Nephron (organoid): ENCODE measurements at regions not wholly inside any gene's neighbourhood (a gene's known extent, or its start where the extent isn't known, plus 50 kb on each side); places are given as distances from the start of the nearest gene placed in this dataset.
A peak's percentile ranks its signal among the peaks of the same experiment; 100 is the strongest.

ENCODE experiments used
- H3K27ac Mint-ChIP-seq, 3 experiments: 2 replicates each; pipeline ENCODE4 v1.8.0; 2020; ENCODE audit warnings: mixed read lengths in 3 of 3, mild to moderate bottlenecking in 2 of 3, moderate library complexity in 1 of 3
- H3K27me3 Mint-ChIP-seq: 2 replicates; pipeline ENCODE4 v1.8.0; 2021; ENCODE audit warnings: low read depth, mild to moderate bottlenecking, moderate library complexity, mixed read lengths
- H3K36me3 Mint-ChIP-seq: 2 replicates; pipeline ENCODE4 v1.8.0; 2020; ENCODE audit warnings: low read depth, mixed read lengths
- H3K4me1 Mint-ChIP-seq: 2 replicates; pipeline ENCODE4 v1.8.0; 2020; ENCODE audit warnings: mixed read lengths
- H3K4me3 Mint-ChIP-seq, 3 experiments: 2 replicates each; pipeline ENCODE4 v1.8.0; 2020; ENCODE audit warnings: mild to moderate bottlenecking in 3 of 3, mixed read lengths in 3 of 3, moderate library complexity in 2 of 3
- H3K9me3 Mint-ChIP-seq: 2 replicates; pipeline ENCODE4 v1.8.0; 2020; ENCODE audit warnings: mixed read lengths
- TF ChIP-seq, protein P1 (sequence below), 3 experiments: fragments of 200-600 bp; sonication (generic); IDR thresholded peaks; one replicate each; pipeline ENCODE4 v1.5.0; 2021; ENCODE audit warnings: antibody characterized with exemption in 3 of 3; ENCODE audit not compliant: unreplicated experiment in 3 of 3

DNA sequence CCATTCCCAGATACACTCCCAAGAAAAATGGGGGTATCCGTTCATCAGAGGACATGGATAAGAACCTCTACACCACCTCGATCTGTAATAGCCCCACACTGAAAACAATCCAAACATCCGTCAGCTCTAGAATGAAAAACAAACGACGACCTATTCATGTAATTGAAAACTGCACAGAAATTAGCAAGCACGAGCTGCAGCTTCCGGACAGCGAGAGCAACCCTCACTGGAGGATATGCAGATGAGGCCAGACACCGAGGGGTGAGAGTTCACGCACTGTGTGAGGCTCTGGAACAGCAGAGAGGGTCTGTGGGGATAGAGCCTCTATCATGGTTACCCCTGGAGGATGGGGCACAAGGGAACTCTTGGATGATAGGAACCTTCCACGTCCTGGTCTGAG lies 143.9 kb upstream of the NCOR2 start:
- peaks cover 4% of the 10 kb centered on the region for H3K36me3 Mint-ChIP-seq
- peaks cover 8% of the 10 kb centered on the region for H3K9me3 Mint-ChIP-seq
- TF ChIP-seq, protein P1, sequence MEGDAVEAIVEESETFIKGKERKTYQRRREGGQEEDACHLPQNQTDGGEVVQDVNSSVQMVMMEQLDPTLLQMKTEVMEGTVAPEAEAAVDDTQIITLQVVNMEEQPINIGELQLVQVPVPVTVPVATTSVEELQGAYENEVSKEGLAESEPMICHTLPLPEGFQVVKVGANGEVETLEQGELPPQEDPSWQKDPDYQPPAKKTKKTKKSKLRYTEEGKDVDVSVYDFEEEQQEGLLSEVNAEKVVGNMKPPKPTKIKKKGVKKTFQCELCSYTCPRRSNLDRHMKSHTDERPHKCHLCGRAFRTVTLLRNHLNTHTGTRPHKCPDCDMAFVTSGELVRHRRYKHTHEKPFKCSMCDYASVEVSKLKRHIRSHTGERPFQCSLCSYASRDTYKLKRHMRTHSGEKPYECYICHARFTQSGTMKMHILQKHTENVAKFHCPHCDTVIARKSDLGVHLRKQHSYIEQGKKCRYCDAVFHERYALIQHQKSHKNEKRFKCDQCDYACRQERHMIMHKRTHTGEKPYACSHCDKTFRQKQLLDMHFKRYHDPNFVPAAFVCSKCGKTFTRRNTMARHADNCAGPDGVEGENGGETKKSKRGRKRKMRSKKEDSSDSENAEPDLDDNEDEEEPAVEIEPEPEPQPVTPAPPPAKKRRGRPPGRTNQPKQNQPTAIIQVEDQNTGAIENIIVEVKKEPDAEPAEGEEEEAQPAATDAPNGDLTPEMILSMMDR (IDR thresholded peaks at IDR 0.05; ENCODE audit: unreplicated experiment in 3 of 3): no peak
- peaks cover 18% of the 10 kb centered on the region for H3K27me3 Mint-ChIP-seq
- no peak overlapping the region for H3K4me3 Mint-ChIP-seq
- H3K4me1 Mint-ChIP-seq: peaks cover 44% of the 10 kb centered on the region
- peak overlapping the region; percentile 20 to 31 (median 31) for H3K27ac Mint-ChIP-seq

DNA sequence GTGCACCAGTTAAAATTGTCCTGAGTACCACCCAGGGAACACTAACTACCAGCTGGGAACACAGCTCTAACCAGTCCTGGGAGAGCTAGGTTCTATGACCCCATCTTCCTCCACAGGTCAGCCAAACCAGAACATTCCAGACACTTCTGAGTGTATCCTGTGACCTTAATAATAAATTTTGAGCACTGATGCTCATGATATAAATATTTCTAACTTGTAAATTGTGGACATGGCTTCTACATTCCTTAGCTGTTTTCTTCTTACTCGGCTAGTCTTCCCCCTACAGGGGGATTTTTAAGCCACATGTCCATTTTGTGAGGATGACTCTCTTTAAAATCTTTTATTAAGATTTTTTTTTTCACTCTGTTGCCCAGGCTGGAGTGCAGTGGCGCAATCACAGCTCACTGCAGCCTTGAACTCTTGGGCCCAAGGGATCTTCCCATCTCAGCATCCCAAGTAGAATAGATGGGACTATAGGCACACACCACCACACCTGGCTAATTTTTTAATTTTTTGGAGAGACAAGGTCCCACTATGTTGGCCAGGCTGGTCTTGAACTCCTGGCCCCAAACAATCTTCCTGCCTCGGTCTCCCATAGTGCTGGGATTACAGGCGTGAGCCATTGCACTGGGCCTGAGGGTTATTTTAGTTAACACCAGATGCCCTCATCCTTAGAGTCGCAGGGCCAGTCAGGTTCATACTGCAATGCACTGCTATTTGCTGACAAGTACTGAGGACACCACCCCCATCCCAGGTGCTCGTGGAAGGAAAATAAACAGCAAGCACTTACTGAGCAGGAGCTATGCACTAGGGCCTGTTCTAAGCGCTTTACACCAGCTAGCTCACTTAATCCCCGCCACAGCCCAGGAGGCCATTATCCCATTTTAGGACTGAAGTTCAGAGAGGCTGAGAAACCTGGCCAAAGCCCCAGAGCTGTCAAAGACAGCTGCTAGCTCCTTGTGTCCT lies 142.6 kb upstream of the NCOR2 start:
- H3K4me3 Mint-ChIP-seq: no peak overlapping the region
- H3K9me3 Mint-ChIP-seq: peaks cover 9% of the 10 kb centered on the region
- H3K27ac Mint-ChIP-seq: no peak overlapping the region
- TF ChIP-seq, protein P1 (IDR thresholded peaks at IDR 0.05; ENCODE audit: unreplicated experiment in 3 of 3): peak in 1 of 3 experiments; percentile 44
- H3K36me3 Mint-ChIP-seq: peaks cover 4% of the 10 kb centered on the region
- peaks cover 18% of the 10 kb centered on the region for H3K27me3 Mint-ChIP-seq
- H3K4me1 Mint-ChIP-seq: peaks cover 38% of the 10 kb centered on the region

DNA sequence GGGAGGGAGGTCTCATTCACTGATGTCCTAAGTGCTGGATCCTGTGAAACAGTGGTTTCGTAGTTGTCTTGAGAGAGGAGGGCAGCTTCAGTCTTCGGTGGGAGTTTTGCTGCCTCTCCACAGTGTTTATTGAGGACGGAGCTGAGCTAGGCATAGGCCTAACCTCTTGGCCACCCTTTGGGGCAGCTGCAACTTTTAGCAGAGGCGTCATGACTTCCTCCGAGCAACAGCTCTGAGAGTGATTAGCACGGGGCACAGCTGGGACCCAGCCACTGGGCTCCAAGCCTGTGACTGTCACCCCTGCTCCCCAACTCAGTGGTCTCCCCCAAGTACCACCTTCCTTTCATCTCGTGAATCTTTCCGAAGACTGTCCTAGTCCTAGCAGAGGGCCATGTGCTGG lies 139.9 kb upstream of the NCOR2 start:
- H3K4me1 Mint-ChIP-seq: peaks cover 29% of the 10 kb centered on the region
- H3K27ac Mint-ChIP-seq: no peak overlapping the region
- H3K27me3 Mint-ChIP-seq: peaks cover 21% of the 10 kb centered on the region
- H3K4me3 Mint-ChIP-seq: no peak overlapping the region
- TF ChIP-seq, protein P1 (IDR thresholded peaks at IDR 0.05; ENCODE audit: unreplicated experiment in 3 of 3): no peak
- peaks cover 9% of the 10 kb centered on the region for H3K9me3 Mint-ChIP-seq
- H3K36me3 Mint-ChIP-seq: peaks cover 4% of the 10 kb centered on the region

DNA sequence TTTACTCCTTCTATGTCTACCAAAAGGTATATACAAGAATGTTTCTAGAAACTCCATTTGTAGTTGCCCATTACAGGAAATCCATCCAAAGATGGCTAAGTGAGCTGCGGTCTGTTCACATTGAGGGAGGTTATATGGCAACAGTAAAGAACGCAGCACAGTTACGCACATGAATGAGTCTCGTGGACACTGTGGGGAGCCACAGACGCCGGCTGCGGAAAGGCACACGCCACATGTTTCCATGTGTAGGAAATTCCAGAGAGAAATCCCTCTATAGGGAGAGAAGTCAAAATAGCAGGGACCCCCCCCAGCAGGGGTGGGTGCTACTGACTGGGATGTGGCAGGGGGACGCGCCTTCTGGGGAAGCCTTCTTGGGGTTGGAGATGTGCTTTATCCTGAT lies 139.0 kb upstream of the NCOR2 start:
- H3K27me3 Mint-ChIP-seq: peaks cover 19% of the 10 kb centered on the region

DNA sequence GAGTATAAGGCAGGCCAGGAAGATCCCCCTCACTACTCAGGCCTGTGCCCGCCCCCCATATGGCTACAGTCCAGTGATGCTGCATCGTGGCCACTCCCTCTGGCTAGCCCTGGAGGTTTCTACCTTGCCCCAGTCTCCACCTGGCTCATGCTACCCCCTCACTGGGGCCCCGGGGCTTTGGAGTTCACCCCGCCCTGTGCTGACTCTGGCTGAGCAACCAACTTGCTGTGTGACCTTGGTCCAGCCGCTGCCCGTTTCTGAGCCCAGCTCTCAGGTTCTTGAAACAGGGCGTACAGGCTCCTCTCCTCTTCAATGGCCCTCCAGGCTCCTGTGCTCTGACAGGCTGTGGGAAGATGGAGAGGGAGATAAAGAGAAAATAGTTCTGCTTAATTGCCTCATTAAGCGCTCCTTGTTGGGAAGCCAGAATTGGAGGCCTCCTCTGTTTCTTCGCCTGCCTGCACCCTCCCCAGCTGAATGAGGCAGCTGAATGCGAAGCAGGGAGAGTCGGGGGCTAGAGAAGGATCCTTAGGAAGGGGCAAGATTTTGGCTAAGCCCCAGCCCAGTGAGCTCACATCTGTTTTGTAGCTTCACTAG lies 138.2 kb upstream of the NCOR2 start:
- TF ChIP-seq, protein P1 (IDR thresholded peaks at IDR 0.05; ENCODE audit: unreplicated experiment in 3 of 3): no peak
- peaks cover 15% of the 10 kb centered on the region for H3K27me3 Mint-ChIP-seq

More for the DNA sequence above, 139.0 kb upstream of the NCOR2 start:
- Mint-ChIP-seq H3K36me3 (peaks cover 4% of the 10 kb centered on the region), H3K9me3 (peaks cover 9% of the 10 kb centered on the region), H3K27ac (peak overlapping the region in 1 of 3 experiments; percentile 35), H3K4me1 (peaks cover 29% of the 10 kb centered on the region), H3K4me3 (no peak overlapping the region)
- TF ChIP-seq, protein P1 (IDR thresholded peaks at IDR 0.05; ENCODE audit: unreplicated experiment in 3 of 3): no peak

More for the DNA sequence above, 138.2 kb upstream of the NCOR2 start:
- peaks cover 33% of the 10 kb centered on the region for H3K4me1 Mint-ChIP-seq
- H3K27ac Mint-ChIP-seq: no peak overlapping the region
- H3K36me3 Mint-ChIP-seq: peaks cover 4% of the 10 kb centered on the region
- H3K4me3 Mint-ChIP-seq: no peak overlapping the region
- peaks cover 9% of the 10 kb centered on the region for H3K9me3 Mint-ChIP-seq
